ENCODE measurements at regions not wholly inside any gene's neighbourhood (a gene's known extent, or its start where the extent isn't known, plus 50 kb on each side); places are given as distances from the start of the nearest gene placed in this dataset.

- no peaks in the 10 kb centered on the region for H3K9me3 ChIP-seq (ENCODE audit: low read length)
- no peaks in the 10 kb centered on the region for H4K20me1 ChIP-seq (ENCODE audit: low read length)
- no peak overlapping the region for H3K4me2 ChIP-seq (ENCODE audit: low read length)
- BruUV-seq (replicated peaks) = no TSS peak
- no peak for TF ChIP-seq EZH2 (IDR thresholded peaks at IDR 0.05; ENCODE audit: low read length, unreplicated experiment)
- no peak for TF ChIP-seq EZH2phosphoT487 (IDR thresholded peaks at IDR 0.05; ENCODE audit: borderline replicate concordance, low read length)
- no peak for TF ChIP-seq CTCF (conservative IDR thresholded peaks at IDR 0.05; ENCODE audit: low read depth, low read length)
- no peaks in the 10 kb centered on the region for H3K36me3 ChIP-seq (ENCODE audit: low read depth, low read length)
- no peak overlapping the region for H3K4me3 ChIP-seq (ENCODE audit: low read length)
- no peak for DNase-seq
- H3K9me2 ChIP-seq (replicated peaks; ENCODE audit: low read length) = no peaks in the 10 kb centered on the region
- H3K79me2 ChIP-seq (ENCODE audit: low read length) = no peaks in the 10 kb centered on the region
- peaks cover 5% of the 10 kb centered on the region for H3K4me1 ChIP-seq (ENCODE audit: insufficient read depth, low read length)
- no peak for ATAC-seq
- intact Hi-C loops (cut with micrococcal nuclease) = no loop called here
- H3F3A ChIP-seq (ENCODE audit: low read length, unreplicated experiment) = no peaks in the 10 kb centered on the region
- no peak overlapping the region for H3K9ac ChIP-seq (ENCODE audit: low read length)
- peaks cover 82% of the 10 kb centered on the region for H3K27me3 ChIP-seq (ENCODE audit: low read length)
- POLR2A ChIA-PET (ENCODE audit: unreplicated experiment) = no interaction called here
- no peak overlapping the region for H2AFZ ChIP-seq (ENCODE audit: low read length)
- CTCF ChIA-PET = no interaction called here
- no peak overlapping the region for H3K27ac ChIP-seq (ENCODE audit: low read length)
Observed at GRCh38 chr15:98417346-98417745, 231.0 kb upstream of the IGF1R start.

GRCh38 chr15:98418122-98418521, 230.2 kb upstream of the IGF1R start:
- TF ChIP-seq EZH2 (IDR thresholded peaks at IDR 0.05; ENCODE audit: low read length, unreplicated experiment) (no peak), EZH2phosphoT487 (IDR thresholded peaks at IDR 0.05; ENCODE audit: borderline replicate concordance, low read length) (no peak), CTCF (conservative IDR thresholded peaks at IDR 0.05; ENCODE audit: low read depth, low read length) (no peak)
- H3F3A ChIP-seq (ENCODE audit: low read length, unreplicated experiment) = no peaks in the 10 kb centered on the region
- no peak overlapping the region for H3K4me3 ChIP-seq (ENCODE audit: low read length)
- intact Hi-C loops (cut with micrococcal nuclease) = no loop called here
- no peaks in the 10 kb centered on the region for H3K9me2 ChIP-seq (replicated peaks; ENCODE audit: low read length)
- H3K9me3 ChIP-seq (ENCODE audit: low read length) = no peaks in the 10 kb centered on the region
- H3K79me2 ChIP-seq (ENCODE audit: low read length) = no peaks in the 10 kb centered on the region
- ATAC-seq = no peak
- no peak overlapping the region for H3K9ac ChIP-seq (ENCODE audit: low read length)
- ChIA-PET CTCF (no interaction called here), POLR2A (ENCODE audit: unreplicated experiment) (no interaction called here)
- DNase-seq = no peak
- no peak overlapping the region for H3K27ac ChIP-seq (ENCODE audit: low read length)
- no peak overlapping the region for H2AFZ ChIP-seq (ENCODE audit: low read length)
- no TSS peak for BruUV-seq (replicated peaks)
- H4K20me1 ChIP-seq (ENCODE audit: low read length) = no peaks in the 10 kb centered on the region
- H3K4me2 ChIP-seq (ENCODE audit: low read length) = no peak overlapping the region
- H3K4me1 ChIP-seq (ENCODE audit: insufficient read depth, low read length) = peaks cover 5% of the 10 kb centered on the region
- H3K36me3 ChIP-seq (ENCODE audit: low read depth, low read length) = no peaks in the 10 kb centered on the region
- peaks cover 88% of the 10 kb centered on the region for H3K27me3 ChIP-seq (ENCODE audit: low read length)

GRCh38 chr15:98419173-98419780, 229.1 kb upstream of the IGF1R start:
- DNase-seq (no peak), ATAC-seq (no peak)
- Histone ChIP-seq H3K36me3 (ENCODE audit: low read depth, low read length) (no peaks in the 10 kb centered on the region), H2AFZ (ENCODE audit: low read length) (no peak overlapping the region), H3K27me3 (ENCODE audit: low read length) (peaks cover 83% of the 10 kb centered on the region), H3K9me2 (replicated peaks; ENCODE audit: low read length) (no peaks in the 10 kb centered on the region), H3K9me3 (ENCODE audit: low read length) (no peaks in the 10 kb centered on the region), H3K27ac (ENCODE audit: low read length) (no peak overlapping the region), H4K20me1 (ENCODE audit: low read length) (no peaks in the 10 kb centered on the region), H3F3A (ENCODE audit: low read length, unreplicated experiment) (no peaks in the 10 kb centered on the region), H3K79me2 (ENCODE audit: low read length) (no peaks in the 10 kb centered on the region), H3K4me1 (ENCODE audit: insufficient read depth, low read length) (peaks cover 5% of the 10 kb centered on the region), H3K9ac (ENCODE audit: low read length) (no peak overlapping the region), H3K4me3 (ENCODE audit: low read length) (no peak overlapping the region), H3K4me2 (ENCODE audit: low read length) (no peak overlapping the region)
- ChIA-PET CTCF (interaction anchor here (1.4 kb wide), 1 partner anchor 10 kb away, joined by 6 read pairs; no protein-coding TSS in a partner anchor), POLR2A (ENCODE audit: unreplicated experiment) (no interaction called here)
- intact Hi-C loops (cut with micrococcal nuclease) = no loop called here
- no TSS peak for BruUV-seq (replicated peaks)
- TF ChIP-seq EZH2 (IDR thresholded peaks at IDR 0.05; ENCODE audit: low read length, unreplicated experiment) (no peak), CTCF (conservative IDR thresholded peaks at IDR 0.05; ENCODE audit: low read depth, low read length) (no peak), EZH2phosphoT487 (IDR thresholded peaks at IDR 0.05; ENCODE audit: borderline replicate concordance, low read length) (no peak)
